ENCODE measurements at regions not wholly inside any gene's neighbourhood (a gene's known extent, or its start where the extent isn't known, plus 50 kb on each side); places are given as distances from the start of the nearest gene placed in this dataset.
"Not testable (repeated sequence)": the region's sequence is repeated elsewhere in the genome, so short reads cannot be mapped to it uniquely, and the experiment has no call there.

DNA sequence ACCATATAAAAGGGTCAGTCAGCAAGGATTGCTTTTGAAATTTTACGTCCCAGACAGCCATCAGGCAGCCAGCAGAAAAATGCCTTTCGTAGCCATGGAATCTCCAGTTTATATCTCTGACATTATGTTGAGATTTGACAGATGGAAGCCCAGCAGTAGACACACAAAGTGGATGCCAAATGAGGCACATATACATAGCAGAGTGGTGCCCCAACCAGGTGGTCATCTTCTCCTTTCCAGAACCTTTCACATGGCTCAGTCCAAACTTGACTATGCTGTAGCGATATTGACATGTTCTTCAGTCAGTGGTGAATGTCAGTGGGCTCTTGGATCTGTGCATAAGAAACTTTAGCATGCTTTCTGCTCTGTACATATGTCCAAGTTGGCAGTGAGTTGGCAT, 123.3 kb upstream of the GBE1 start:
- DNase-seq = no peak

DNA sequence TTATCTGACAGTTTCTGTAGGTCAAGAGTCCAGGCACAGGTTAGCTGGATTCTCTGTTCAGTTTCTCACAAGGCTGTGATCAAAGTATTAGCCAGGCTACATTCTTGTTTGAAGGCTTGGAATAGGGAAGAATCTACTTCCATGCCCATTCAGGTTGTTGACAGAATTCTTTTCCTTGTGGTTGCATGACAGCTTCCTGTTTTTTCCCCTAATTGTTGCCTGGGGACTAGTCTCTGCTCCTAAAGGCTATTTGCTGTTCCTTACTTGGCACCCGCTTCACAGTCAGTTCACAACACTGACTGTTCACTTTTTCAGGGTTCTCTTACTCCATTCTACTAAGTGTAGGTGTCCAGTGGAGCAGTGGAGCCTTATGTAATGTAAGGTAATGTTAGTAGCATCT, 115.4 kb upstream of the GBE1 start:
- DNase-seq = no peak

DNA sequence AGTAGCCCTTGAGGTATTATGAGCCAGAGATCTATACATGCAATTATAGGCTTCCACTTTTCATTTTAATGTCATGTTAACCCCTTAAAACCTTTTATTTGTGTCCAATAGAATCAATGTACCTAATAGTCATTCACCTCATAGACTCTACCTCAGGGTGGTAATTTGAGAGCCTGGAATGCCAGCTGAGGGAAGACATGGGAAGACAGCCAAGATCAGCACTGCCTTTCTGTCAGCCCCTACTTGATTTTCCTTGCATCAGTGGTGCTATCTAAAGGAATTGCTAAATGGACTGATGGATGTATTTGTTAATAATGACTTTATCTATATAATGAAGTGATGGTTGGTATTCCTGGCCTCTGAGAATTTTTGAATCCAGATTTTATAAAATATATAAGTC, 113.3 kb upstream of the GBE1 start:
- DNase-seq = no peak

DNA sequence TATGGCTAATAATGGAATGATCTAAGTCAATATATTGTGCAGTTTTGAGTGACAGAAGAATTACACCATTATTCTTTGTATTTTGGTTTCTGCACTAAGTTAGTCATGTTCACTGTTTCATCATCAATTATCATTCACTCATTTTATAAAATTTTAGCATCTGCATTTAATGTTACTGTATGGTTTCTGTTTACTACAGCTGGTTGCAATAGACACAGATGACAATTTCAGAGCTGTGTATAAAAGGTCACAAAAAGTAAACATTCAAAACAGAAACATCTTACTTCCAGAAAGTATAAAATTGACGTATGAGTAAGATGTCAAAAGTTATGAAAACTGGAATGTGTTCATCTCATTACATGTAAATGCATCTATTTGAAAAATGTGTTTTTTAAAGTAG, 111.1 kb upstream of the GBE1 start:
- no peak for DNase-seq

DNA sequence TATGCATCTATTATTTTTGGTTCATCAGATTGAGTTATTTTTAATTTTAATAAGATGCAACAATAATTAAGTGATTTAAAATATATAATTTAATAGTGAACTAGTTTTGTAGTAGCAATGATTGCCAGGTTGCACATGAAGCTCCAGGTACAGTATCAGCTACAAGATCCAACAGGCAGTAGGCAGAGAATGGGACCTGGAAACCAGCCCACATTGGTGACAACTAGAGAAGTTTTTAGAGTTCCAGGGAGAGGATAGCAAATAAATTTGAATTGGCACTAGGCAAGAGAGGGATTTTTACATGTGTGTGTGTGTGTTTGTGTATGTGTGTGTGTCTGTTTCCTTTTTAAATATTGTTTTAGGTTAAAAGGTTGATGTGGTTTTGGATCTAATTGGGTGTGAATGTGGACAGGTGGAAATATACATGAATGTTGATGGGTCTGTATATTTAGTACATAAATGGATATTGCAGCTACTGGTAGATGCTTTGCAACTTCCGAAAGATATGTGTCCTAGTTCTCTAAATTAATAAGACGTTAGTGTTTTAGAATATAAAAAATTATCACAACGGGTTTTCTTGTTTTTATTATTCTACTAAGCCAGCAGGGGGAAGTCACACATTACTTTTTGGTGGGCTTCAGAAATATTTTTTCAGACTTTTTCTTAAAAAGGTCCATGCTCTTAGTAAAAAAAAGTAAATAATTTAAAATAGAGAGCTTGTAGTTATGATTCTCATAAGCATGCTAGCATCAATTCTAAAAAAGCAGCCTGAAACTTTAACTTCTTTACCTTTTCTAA, 110.1 kb upstream of the GBE1 start:
- DNase-seq = no peak

DNA sequence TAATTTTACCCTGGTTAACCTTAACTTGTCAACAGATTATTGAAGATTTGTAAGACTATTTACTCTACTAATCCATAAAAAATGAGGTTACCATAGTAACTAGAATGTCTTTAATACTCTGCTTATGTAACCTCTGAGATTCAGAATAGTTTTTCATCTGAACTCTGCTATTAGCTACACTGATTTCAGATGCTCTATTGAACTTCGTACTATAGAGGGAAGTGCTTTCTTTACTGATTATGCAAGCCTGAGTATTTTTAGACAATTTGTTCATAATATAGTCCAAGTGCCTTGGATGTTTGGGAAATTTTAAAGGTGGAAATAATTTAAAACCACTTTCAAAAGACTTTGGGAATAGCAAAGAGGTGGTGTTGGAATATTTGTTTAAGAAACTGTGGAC, 107.9 kb upstream of the GBE1 start:
- DNase-seq = no peak

DNA sequence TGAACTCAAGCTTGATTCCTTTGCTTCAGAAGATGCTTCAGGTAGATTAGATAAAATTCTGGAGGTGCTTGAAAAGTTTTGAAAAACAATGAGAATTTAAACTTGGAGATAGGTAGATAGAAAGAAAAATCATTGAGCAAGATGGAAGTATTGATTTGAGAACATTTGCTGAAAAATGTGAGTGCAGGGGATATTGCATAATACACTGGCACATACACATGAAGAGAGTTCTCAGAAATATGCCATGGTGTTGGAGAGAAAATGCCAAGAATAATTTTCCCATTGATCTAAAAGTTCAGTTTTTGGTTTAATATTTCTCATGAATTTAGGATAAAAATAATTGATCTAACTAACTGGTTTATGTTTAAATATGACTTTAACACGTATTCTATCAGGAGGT, 107.2 kb upstream of the GBE1 start:
- DNase-seq = no peak

DNA sequence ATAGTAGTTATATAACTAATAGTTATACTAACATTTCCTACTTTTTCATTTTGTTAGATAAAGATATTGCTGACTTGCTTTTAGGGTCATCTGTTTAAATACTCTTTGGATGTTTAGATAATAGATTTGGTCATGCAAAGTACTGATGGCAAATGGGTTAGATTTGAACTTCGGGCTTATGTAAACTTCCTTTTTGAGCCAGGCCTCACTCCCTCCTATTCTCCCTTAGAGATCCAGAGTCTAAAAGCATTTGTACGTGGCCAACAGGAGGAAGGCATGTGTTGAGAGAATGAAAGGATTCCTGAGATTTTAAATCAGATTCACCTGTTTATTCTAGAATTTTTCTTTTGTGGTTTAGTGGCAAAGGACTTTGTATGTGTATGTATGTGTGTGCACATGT, 106.4 kb upstream of the GBE1 start:
- DNase-seq = no peak

DNA sequence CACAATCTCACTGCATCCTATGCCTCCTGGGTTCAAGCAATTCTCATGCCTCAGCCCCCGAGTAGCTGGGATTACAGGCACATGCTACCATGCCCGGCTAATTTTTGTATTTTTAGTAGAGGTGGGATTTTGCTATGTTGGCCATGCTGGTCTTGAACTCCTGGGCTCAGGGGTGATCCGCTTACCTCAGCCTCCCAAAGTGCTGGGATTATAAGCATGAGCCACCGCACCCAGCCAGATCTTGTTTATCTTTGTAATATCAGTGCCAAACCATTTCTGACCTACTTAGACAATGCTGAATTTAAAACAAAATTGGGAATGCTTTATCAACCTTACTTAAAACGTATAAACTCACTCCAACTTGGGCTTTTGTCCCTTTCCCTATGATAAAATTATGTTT, 103.7 kb upstream of the GBE1 start:
- not testable (repeated sequence) for DNase-seq

DNA sequence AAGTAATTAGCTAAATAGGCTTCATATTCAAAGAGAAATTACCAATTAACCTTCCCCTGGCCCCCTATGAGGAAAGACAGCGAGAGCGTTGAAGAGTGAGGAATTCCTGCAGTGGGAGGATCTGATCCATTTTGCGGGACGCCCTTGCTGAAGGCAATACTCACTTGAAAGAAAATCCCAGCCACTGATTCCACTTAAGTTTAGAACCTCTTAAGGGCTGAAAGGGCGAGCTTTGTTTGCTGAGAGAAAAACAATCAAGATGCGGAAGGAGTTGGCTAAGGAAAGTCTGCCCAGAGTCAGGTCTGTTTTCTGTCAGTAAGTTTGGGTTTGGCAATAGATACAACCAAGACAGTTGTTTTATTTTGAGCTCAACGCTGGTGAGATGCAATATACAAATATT, 102.8 kb upstream of the GBE1 start:
- DNase-seq = no peak

DNA sequence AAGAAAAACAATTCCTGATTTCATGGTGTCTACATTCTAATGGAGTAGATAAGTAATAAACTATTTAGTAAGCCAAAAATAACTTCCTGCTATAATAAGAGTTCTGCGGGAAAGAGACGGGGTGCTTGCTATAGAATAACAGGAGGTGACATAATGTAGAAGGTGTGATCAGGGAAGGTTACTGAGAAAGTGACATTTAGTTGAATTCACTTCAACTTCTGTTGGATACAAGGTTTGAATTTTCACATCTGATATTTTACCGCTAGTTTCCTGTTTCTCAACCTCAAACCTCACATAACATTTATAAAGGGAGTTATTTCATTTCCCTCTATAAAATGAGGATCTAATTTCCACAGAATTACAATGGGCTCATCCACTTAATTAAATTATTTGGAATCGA, 102.3 kb upstream of the GBE1 start:
- DNase-seq = no peak

DNA sequence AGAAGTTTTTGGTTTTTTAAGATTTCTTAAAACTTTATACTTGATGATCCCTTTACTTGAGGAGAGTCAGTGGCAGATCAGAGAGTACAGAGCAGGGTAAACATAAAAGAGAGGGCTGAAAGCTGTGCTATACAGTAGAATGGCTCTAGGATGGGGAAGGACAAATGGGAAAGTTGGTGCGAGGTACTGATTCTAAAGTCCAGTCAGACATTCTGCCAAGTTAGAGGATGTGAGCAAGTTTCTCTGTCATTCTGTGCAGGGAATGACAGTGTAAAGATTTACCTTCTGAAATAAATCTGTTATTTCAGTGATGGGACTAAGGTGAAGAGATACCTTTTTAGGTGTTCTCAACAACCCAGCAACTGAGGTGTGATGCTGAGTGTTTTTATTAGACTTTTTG, 100.1 kb upstream of the GBE1 start:
- no peak for DNase-seq

DNA sequence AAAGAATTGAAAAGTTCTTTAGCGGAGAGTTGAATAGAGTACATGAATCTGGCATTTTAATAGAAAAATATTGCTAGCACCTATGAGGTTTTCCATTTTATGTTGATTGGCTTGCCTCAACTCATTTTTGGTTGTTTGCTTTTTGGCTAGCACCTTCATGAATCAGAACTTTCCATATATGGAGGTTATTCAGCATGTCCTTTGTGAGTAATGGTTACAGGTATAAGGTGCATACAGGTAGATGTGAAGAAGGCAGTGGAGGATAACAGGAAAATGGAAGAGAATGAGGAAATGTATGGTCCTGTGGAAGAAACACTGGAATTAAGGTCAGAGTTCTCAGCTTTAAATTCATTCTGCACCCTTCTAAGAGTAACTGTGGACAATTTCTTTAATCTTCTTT, 98.1 kb upstream of the GBE1 start:
- DNase-seq = no peak

DNA sequence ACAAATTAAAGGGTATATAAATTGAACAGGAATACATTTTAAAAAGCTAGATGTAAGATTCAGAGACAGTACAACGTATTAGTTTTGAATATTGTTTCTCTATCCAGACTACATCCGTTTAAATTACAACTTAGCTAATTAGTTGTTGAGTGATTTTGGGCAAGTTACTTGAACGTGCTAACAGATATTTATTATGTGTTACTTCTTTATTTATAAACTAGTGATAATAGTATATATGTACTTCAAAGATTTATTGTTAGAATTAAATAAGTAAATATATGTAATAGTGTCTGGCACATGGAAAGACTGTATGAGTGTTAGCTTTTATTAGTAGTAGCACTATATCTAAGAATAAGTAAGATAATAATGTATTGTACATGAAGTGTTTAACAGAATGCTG, 92.0 kb upstream of the GBE1 start:
- DNase-seq = no peak

DNA sequence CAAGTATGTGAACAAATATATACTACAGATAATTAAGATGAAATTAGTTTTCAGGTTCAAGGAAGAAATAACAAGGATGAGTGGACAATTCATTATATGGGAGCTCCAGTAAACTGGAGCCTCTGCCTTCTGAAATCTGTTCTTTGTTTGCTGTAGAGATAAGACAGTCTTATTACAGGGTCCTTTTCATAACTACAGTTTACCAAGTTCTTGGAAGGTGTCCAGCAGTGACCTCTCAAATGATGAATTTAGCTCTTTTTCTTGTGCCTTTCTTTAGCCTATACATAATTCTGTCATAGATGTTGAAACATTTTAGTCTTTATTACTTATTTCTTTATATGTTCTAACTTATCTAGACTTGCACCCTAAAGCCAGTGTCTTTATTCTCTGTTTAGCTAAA, 89.7 kb upstream of the GBE1 start:
- DNase-seq = no peak

DNA sequence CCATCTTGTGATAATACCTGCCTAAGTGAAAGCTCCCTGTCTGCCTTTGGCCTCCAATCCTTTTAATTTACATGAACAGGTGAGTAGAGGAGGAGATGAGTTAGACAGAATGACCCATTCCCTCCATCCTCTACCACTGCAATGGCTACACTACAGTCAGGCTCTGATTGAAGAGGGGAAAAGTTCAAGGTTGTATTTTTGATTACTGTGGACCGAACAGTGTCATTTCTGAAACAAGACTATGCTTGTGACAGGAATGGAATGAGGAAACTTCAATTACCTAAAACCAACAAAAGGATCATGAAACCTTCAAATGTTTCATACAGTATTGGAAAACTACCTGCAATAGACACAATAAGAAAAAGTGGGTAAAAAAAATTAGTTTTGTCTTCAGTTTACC, 85.5 kb upstream of the GBE1 start:
- no peak for DNase-seq

DNA sequence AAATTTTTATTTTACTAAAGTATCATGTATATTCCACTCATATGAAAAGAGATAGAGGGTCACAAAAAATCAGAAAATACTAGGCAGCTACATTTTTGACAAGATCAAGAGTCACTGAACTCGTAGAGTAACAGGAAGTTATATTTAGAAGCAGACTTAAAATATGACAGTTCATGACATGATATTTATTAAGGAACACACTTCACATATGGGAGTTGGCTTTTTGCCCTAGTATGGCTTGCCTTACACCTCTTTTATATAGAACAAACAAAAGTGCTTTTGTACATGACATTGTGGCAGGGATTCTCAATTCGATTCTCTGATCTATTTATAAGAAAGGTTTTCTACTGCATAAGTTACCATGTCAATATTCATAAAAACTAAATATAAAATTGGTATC, 80.1 kb upstream of the GBE1 start:
- DNase-seq = no peak

DNA sequence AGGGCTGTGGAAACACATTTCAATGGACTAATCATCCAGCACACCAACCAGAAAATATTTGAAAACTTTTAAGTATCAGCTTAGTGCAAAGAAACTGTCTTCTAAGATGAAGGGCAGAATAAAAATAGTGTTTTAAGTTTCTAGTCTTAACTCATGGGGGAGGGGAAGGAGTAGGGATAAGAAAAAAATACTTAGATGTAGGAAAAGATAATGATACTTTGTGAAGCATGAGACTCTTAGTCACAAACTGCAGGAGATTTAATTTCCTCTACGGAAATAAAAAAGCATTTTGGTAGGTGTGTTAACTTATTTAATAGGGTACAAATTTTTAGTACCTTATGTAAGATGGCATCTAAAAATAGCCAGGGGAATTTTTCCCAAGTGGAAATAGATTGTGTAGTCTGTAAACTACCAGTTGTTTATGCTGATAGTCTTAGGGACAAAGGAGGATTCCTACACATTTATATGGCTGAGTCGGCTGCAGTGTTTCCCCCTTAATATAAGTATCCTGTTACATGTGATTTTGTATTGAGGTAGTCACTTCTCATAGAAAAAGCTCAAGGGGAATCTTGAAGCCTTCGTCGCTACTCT, 78.2 kb upstream of the GBE1 start:
- no peak for DNase-seq

DNA sequence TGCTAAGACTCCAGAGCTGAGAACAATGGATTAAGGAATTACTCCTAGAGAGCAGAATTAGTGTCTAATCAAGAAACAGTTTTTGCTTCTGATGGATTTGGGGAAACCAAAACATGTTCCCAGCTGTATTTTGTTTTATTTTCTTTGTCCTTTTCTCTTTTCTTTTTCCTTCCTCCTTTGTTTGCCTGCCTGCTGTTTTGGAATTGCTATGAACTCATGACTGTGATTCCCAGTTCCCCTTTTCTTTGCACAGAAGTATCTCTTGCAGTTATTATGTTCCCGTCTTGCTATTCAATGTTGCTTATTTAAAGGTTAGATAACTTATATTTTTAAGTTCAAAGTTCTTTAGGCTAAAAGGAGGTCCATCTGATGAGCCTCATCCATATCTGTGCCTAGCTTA, 77.0 kb upstream of the GBE1 start:
- no peak for DNase-seq

DNA sequence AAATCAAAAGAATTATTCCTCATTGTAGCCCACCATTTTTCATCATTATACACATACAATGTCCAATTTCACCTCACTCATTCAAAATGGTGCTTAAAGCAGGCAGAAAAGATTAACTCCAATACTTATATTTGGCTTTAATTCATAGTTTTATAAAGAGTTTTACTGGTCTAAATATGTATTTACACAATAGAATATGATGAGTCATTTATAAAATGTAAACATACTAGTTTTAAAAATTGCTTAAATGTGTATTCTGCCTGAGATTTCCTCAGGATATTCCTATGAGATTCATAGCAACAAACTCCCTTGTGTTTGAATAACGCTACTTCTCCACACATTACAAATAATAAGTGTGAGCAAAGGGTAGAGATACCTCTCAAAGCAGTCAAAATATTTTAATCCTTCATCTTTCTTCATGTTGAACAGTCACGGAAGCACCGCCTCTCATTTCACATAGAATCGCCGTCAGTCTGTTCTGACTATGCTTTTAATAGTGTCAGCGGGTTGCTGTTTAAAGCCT, 75.7 kb upstream of the GBE1 start:
- no peak for DNase-seq

DNA sequence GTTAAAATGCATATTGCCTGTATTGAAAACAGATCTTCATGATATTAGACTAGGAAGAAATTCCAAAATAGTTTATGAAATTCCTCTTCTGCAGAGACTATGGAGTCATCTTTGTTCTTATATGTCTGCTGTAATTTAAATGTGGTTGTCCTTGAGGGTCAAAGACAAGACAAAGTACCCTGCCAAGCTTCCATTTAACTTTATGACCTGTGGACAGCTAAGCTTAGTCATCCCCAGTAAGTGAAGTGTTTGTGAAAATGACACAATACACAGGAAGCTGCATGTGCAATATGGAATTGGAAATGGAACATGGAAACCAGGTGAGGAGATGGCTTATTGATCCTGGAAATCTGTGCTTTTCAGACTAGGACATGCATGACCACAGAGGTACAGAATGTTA, 68.5 kb upstream of the GBE1 start:
- DNase-seq = no peak

DNA sequence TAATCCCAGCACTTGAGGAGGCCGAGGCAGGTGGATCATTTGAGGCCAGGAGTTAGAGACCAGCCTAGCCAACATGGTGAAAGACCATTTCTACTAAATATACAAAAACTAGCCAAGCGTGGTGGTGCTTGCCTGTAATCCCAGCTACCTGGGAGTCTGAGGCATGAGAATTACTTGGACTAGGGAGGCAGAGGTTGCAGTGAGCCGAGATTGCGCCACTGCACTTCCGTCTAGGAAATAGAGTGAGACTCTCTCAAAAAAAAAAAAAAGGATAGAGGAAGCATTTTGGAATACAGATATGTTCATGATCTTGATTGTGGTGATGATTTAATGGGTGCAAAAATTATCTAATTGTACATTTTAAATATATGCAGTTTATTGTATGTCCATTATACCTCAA, 67.8 kb upstream of the GBE1 start:
- not testable (repeated sequence) for DNase-seq

DNA sequence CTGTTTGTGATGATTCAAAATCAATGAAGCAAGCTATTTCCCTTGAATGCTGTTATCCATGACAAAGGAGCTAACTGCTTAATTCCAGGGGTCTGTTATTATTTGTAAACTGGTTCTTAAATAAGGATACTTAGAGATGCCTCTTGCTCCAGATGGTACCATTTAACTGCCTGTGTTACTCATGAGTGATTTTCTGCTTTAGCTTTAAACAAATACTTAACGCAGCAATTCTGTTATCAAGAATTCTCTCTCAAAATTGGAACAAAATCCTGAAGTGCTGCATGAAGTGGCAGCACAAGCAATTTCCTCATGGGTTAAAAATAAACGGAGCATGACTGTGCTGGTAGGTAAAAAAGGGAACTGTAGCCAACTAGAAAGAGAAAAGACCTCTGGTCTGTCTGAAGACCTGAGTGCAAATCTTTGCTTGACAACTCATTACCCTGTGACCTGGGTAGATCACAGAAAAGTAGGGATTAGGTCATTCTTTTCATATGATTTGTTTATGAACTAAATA, 62.5 kb upstream of the GBE1 start:
- no peak for DNase-seq

DNA sequence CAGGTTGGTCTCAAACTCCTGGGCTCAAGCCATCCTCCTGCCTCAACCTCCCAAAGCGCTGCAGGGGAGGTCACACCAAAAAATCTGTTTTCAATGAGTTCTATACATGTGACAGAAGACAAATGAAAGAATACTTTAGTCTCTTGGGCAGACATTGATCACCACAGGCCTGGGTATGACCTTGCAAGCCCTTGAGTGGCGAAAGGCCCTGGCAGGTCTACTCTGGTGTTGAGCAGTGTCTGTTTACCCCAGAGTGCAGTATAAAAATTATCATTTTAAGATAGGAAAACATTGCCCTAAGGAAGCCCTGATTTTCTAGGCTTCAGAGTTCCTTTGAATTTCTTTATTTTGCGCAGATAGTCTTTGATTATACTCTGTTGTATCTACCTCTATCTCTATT, 61.6 kb upstream of the GBE1 start:
- DNase-seq = no peak

All from activated CD8-positive, alpha-beta memory T cell treated with anti-CD3 and anti-CD28 coated beads, Interleukin-2, amount 50 U/mL, for 48 hours (primary cell).